Myocyte (in vitro differentiated cells): ENCODE measurements at regions not wholly inside any gene's neighbourhood (a gene's known extent, or its start where the extent isn't known, plus 50 kb on each side); places are given as distances from the start of the nearest gene placed in this dataset.
A peak's percentile ranks its signal among the peaks of the same experiment; 100 is the strongest.
"Not testable (repeated sequence)": the region's sequence is repeated elsewhere in the genome, so short reads cannot be mapped to it uniquely, and the experiment has no call there.

Source experiments
- DNase-seq: peaks from one replicate; pipeline ENCODE4 v3.0.0-alpha.2; 2012; ENCODE audit warnings: low read depth

- DNase-seq: no peak
These were observed 150.6 kb downstream of the CTTN start for GRCh38 chr11:70548976-70549375.

GRCh38 chr11:70549386-70549785 is 151.1 kb downstream of the CTTN start:
- DNase-seq: no peak

GRCh38 chr11:70549796-70550195 is 151.5 kb downstream of the CTTN start:
- DNase-seq: no peak

GRCh38 chr11:70550456-70551195 is 152.3 kb downstream of the CTTN start:
- no peak for DNase-seq

GRCh38 chr11:70551351-70552166 is 153.2 kb downstream of the CTTN start:
- DNase-seq: no peak

- no peak for DNase-seq
These were observed 154.1 kb downstream of the CTTN start for GRCh38 chr11:70552167-70553150.

- DNase-seq: no peak
These were observed 156.7 kb downstream of the CTTN start for GRCh38 chr11:70555078-70555477.

- DNase-seq: no peak
These were observed 158.8 kb downstream of the CTTN start for GRCh38 chr11:70556884-70557741.

GRCh38 chr11:70557742-70558485 is 159.6 kb downstream of the CTTN start:
- DNase-seq: no peak

- DNase-seq: no peak
These were observed 160.4 kb downstream of the CTTN start for GRCh38 chr11:70558681-70559080.

- no peak for DNase-seq
These were observed 161.2 kb downstream of the CTTN start for GRCh38 chr11:70559516-70559915.

GRCh38 chr11:70560621-70561020 is 162.3 kb downstream of the CTTN start:
- not testable (repeated sequence) for DNase-seq

GRCh38 chr11:70566768-70567530 is 168.6 kb downstream of the CTTN start:
- DNase-seq: no peak

GRCh38 chr11:70567680-70568034 is 169.3 kb downstream of the CTTN start:
- no peak for DNase-seq

- DNase-seq: peak; percentile 47
These were observed 169.9 kb downstream of the CTTN start for GRCh38 chr11:70568035-70568813.

- DNase-seq: no peak
These were observed 170.7 kb downstream of the CTTN start for GRCh38 chr11:70568814-70569617.

- no peak for DNase-seq
These were observed 171.2 kb downstream of the CTTN start for GRCh38 chr11:70569618-70569890.
